GM13977 (cell line): ENCODE measurements at regions not wholly inside any gene's neighbourhood (a gene's known extent, or its start where the extent isn't known, plus 50 kb on each side); places are given as distances from the start of the nearest gene placed in this dataset.

Experiments
- DNase-seq: peaks from one replicate; pipeline ENCODE4 v3.0.0; 2012; ENCODE audit warnings: low spot score
- in situ Hi-C: fragments of 300-500 bp; cut with MboI; formaldehyde crosslinking; loops from one replicate; pipeline ENCODE4 v1.12.0; 2022; ENCODE audit warnings: low sequenced_read_pairs, low pct_unique_long_range_greater_than_20kb, mixed read lengths, inconsistent platforms; ENCODE audit not compliant: unreplicated experiment
- TF ChIP-seq, protein P1 (sequence below): IDR thresholded peaks from 2 replicates; pipeline ENCODE4 v1.5.1; 2012; ENCODE audit warnings: mild to moderate bottlenecking, control low read depth; ENCODE audit not compliant: insufficient read depth; ENCODE audit errors: extremely low read depth, missing control alignments

DNA sequence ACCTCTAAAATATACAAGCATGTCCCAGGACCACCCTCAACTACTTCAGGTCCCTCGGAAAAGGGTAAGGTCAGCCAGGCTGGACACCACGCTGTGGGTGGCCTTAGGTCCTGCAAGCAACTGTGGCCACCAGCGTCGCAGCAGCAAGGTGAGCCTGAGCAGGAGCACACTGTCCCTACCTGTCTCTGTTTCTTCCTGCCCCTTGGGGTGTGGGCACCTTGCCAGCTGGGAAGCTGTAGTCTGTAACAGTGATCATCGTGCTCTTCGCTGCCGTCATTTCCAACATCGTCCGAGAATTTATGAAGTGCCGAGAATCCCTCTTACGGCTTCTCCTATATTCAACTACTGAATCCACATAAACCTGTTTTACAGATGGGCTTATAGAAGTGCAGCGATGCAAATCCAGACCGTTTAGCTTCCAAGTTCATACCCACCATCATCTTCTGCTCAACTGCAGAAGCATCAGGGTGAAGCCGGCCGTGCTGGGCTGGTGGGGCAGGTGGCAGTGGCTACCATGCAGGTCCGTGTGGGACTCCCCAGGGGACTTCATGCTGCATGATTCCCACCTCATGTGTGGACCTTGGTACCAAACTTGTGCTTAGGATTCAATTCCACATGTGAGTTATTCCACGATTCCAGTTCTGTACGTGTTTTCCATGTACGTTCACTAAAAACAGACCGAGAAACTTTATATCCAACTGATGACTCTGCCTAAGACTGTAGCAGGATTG is 361.3 kb upstream of the SFSWAP start:
- in situ Hi-C loops: no loop called here
- TF ChIP-seq, protein P1, sequence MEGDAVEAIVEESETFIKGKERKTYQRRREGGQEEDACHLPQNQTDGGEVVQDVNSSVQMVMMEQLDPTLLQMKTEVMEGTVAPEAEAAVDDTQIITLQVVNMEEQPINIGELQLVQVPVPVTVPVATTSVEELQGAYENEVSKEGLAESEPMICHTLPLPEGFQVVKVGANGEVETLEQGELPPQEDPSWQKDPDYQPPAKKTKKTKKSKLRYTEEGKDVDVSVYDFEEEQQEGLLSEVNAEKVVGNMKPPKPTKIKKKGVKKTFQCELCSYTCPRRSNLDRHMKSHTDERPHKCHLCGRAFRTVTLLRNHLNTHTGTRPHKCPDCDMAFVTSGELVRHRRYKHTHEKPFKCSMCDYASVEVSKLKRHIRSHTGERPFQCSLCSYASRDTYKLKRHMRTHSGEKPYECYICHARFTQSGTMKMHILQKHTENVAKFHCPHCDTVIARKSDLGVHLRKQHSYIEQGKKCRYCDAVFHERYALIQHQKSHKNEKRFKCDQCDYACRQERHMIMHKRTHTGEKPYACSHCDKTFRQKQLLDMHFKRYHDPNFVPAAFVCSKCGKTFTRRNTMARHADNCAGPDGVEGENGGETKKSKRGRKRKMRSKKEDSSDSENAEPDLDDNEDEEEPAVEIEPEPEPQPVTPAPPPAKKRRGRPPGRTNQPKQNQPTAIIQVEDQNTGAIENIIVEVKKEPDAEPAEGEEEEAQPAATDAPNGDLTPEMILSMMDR: no peak
- DNase-seq: no peak

GRCh38 chr12:131350943-131351318 is 360.0 kb upstream of the SFSWAP start:
- TF ChIP-seq, protein P1: no peak
- in situ Hi-C loops: no loop called here
- no peak for DNase-seq

GRCh38 chr12:131351319-131352028 is 359.4 kb upstream of the SFSWAP start:
- TF ChIP-seq, protein P1: no peak
- in situ Hi-C loops: no loop called here
- DNase-seq: no peak

- in situ Hi-C loops: no loop called here
- TF ChIP-seq, protein P1: no peak
- no peak for DNase-seq
These were observed 358.5 kb upstream of the SFSWAP start for GRCh38 chr12:131352296-131352900.

DNA sequence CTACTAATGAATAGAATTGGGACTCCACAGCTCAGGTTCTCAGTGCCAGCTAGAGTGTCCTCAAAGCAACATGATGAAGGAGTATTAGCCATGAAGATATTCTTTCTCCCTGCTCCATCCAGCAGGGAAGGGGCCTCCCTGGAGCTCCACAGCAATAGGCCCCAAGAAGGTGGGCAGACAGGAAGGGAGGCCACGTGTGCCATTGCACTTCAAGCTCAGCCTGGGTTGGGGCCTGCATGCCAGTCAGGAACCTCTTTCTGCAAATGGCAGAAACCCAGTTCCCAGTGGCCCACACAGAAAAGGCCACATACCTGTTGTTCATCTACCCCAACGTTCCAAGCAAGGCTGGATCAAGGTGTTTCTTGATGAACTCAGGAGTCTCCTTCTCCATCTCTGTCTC is 357.5 kb upstream of the SFSWAP start:
- in situ Hi-C loops: no loop called here
- DNase-seq: no peak
- TF ChIP-seq, protein P1: no peak

GRCh38 chr12:131353826-131354225 is 357.1 kb upstream of the SFSWAP start:
- TF ChIP-seq, protein P1: no peak
- no peak for DNase-seq
- in situ Hi-C loops: no loop called here
